IMR-90 (cell line): ENCODE measurements at regions not wholly inside any gene's neighbourhood (a gene's known extent, or its start where the extent isn't known, plus 50 kb on each side); places are given as distances from the start of the nearest gene placed in this dataset.

ENCODE experiments used
- ATAC-seq: fragments of 200-7000 bp; cut with Tn5 transposase; 2 replicates; pipeline ENCODE4 v1.9.1; 2020; ENCODE audit warnings: low read depth, mild to moderate bottlenecking, moderate library complexity
- BruUV-seq: library from RNA; stranded (reverse); fragments of 400-500 nt; replicated peaks from 2 replicates; lab custom pipeline; 2021; lab: Mats Ljungman, UMichigan
- CTCF ChIA-PET: fragments of 300-600 bp; formaldehyde crosslinking; extraction: SDS; loops from one replicate; lab custom pipeline; 2021; ENCODE audit warnings: antibody characterized with exemption; lab: Yijun Ruan, JAX
- POLR2A ChIA-PET: fragments of 300-600 bp; sonication (Branson Sonifier 250); formaldehyde crosslinking; loops from one replicate; lab custom pipeline; 2022; ENCODE audit warnings: antibody characterized with exemption; ENCODE audit not compliant: unreplicated experiment; lab: Charles Lee
- DNase-seq: peaks from one replicate; pipeline ENCODE4 v3.0.0; 2013
- H2AFZ ChIP-seq: replicated peaks from 2 replicates; pipeline ENCODE3; 2013; ENCODE audit warnings: low read length, mild to moderate bottlenecking; ENCODE audit not compliant: poor library complexity
- H2AK5ac ChIP-seq: 2 replicates; pipeline ENCODE4 v1.6.1; 2013; ENCODE audit warnings: low read depth, low read length, inconsistent platforms
- H2AK9ac ChIP-seq: replicated peaks from 2 replicates; pipeline ENCODE3; 2013; ENCODE audit warnings: mild to moderate bottlenecking, low read depth, low read length, moderate library complexity; ENCODE audit not compliant: poor library complexity
- H2BK120ac ChIP-seq: 2 replicates; pipeline ENCODE4 v1.6.1; 2013; ENCODE audit warnings: low read depth, low read length, inconsistent platforms
- H2BK15ac ChIP-seq: 3 replicates; pipeline ENCODE4 v1.6.1; 2013; ENCODE audit warnings: low read depth, low read length, inconsistent platforms
- H2BK20ac ChIP-seq: 2 replicates; pipeline ENCODE4 v1.6.1; 2013; ENCODE audit warnings: low read depth, mild to moderate bottlenecking, inconsistent platforms, low read length, moderate library complexity
- H2BK5ac ChIP-seq: 2 replicates; pipeline ENCODE4 v1.6.1; 2013; ENCODE audit warnings: mild to moderate bottlenecking, low read depth, low read length, inconsistent platforms; ENCODE audit not compliant: poor library complexity, severe bottlenecking
- H3K14ac ChIP-seq: replicated peaks from 2 replicates; pipeline ENCODE4 v1.6.1; 2013; ENCODE audit warnings: low read depth, low read length, inconsistent platforms
- H3K18ac ChIP-seq: 2 replicates; pipeline ENCODE4 v1.6.1; 2013; ENCODE audit warnings: low read depth, low read length, control low read depth
- H3K23ac ChIP-seq: 2 replicates; pipeline ENCODE4 v1.6.1; 2013; ENCODE audit warnings: low read depth, low read length, inconsistent platforms
- H3K27ac ChIP-seq: 2 replicates; pipeline ENCODE4 v1.5.1; 2013; ENCODE audit warnings: mild to moderate bottlenecking, control low read depth, low read length; ENCODE audit not compliant: insufficient read depth
- H3K27me3 ChIP-seq: 2 replicates; pipeline ENCODE4 v1.6.1; 2013; ENCODE audit warnings: low read length; ENCODE audit not compliant: control insufficient read depth, insufficient read depth
- H3K36me3 ChIP-seq: 2 replicates; pipeline ENCODE4 v1.6.1; 2013; ENCODE audit warnings: low read length, mixed read lengths; ENCODE audit not compliant: control insufficient read depth, insufficient read depth
- H3K4ac ChIP-seq: 2 replicates; pipeline ENCODE4 v1.6.1; 2013; ENCODE audit warnings: low read depth, low read length, inconsistent platforms
- H3K4me1 ChIP-seq: 2 replicates; pipeline ENCODE4 v1.6.1; 2013; ENCODE audit warnings: low read length, mixed read lengths; ENCODE audit not compliant: control insufficient read depth, insufficient read depth
- H3K4me2 ChIP-seq: 2 replicates; pipeline ENCODE4 v1.6.1; 2013; ENCODE audit warnings: low read depth, mild to moderate bottlenecking, control low read depth, low read length, moderate library complexity
- H3K4me3 ChIP-seq: 2 replicates; pipeline ENCODE4 v1.5.1; 2013; ENCODE audit warnings: low read depth, mild to moderate bottlenecking, control low read depth, low read length, moderate library complexity; ENCODE audit not compliant: insufficient read depth
- H3K56ac ChIP-seq: 2 replicates; pipeline ENCODE4 v1.6.1; 2013; ENCODE audit warnings: low read length, inconsistent platforms; ENCODE audit not compliant: insufficient read depth; ENCODE audit errors: extremely low read depth
- H3K79me1 ChIP-seq, 2 experiments: 2 replicates each; pipeline ENCODE4 v1.6.1; 2013; ENCODE audit warnings: low read length in 2 of 2, inconsistent platforms in 1 of 2, low read depth in 1 of 2
- H3K9ac ChIP-seq: 2 replicates; pipeline ENCODE4 v1.6.1; 2013; ENCODE audit warnings: low read depth, low read length, control low read depth
- H3K9me1 ChIP-seq: 2 replicates; pipeline ENCODE4 v1.6.1; 2013; ENCODE audit warnings: low read length, inconsistent platforms; ENCODE audit not compliant: insufficient read depth
- H3K9me3 ChIP-seq: 2 replicates; pipeline ENCODE4 v1.6.1; 2013; ENCODE audit warnings: low read length; ENCODE audit not compliant: control insufficient read depth, insufficient read depth
- H4K20me1 ChIP-seq: 2 replicates; pipeline ENCODE4 v1.6.1; 2013; ENCODE audit warnings: low read length, inconsistent platforms; ENCODE audit not compliant: insufficient read depth
- H4K5ac ChIP-seq: 2 replicates; pipeline ENCODE4 v1.6.1; 2013; ENCODE audit warnings: mild to moderate bottlenecking, low read depth, low read length, control low read depth
- H4K8ac ChIP-seq, 2 experiments: 2 replicates each; pipeline ENCODE4 v1.6.1; 2013; ENCODE audit warnings: low read depth in 2 of 2, low read length in 2 of 2, control low read depth in 1 of 2, inconsistent platforms in 1 of 2
- H4K91ac ChIP-seq: 2 replicates; pipeline ENCODE4 v1.6.1; 2013; ENCODE audit warnings: low read depth, low read length, inconsistent platforms; ENCODE audit not compliant: insufficient read depth
- MAZ ChIP-seq: IDR thresholded peaks from 2 replicates; pipeline ENCODE4 v1.6.1; 2012; ENCODE audit warnings: low read depth, mild to moderate bottlenecking, low read length, improper control_type of control experiment, moderate library complexity, borderline replicate concordance
- RFX5 ChIP-seq: IDR thresholded peaks from 2 replicates; pipeline ENCODE4 v1.8.0; 2012; ENCODE audit warnings: low read depth, mild to moderate bottlenecking, low read length, moderate library complexity
- WGBS, 2 experiments: methylation state at CpG; one replicate each; pipeline versions ENCODE4 v1.1.5 to v1.1.7; 2013; ENCODE audit warnings: missing lambda C conversion rate in 2 of 2; ENCODE audit not compliant: insufficient read length in 1 of 2; ENCODE audit errors: extremely low coverage in 2 of 2; 5-methylcytosine and 5-hydroxymethylcytosine counted together
- dilution Hi-C: fragments of 300-500 bp; cut with HindIII; formaldehyde crosslinking; loops from one replicate; pipeline ENCODE4 v1.14.3; 2018; ENCODE audit warnings: low sequenced_read_pairs; ENCODE audit not compliant: unreplicated experiment
- in situ Hi-C: fragments of 300-500 bp; cut with MboI; formaldehyde crosslinking; loops from 3 replicates; pipeline ENCODE4 v1.14.3; 2019; ENCODE audit warnings: low sequenced_read_pairs, inconsistent platforms, mixed read lengths
- intact Hi-C: fragments of 100-400 bp; cut with micrococcal nuclease; formaldehyde crosslinking; loops from 2 replicates; pipeline ENCODE4 v1.10.0; 2022

GRCh38 chr10:88165849-88166271, 302.4 kb downstream of the PTEN start:
- BruUV-seq, result no TSS peak
- H3K56ac ChIP-seq, result no peak overlapping the region
- no peak overlapping the region for H4K8ac ChIP-seq
- no peak overlapping the region for H3K23ac ChIP-seq
- H3K4me1 ChIP-seq, result no peaks in the 10 kb centered on the region
- TF ChIP-seq RFX5 (no peak), MAZ (no peak)
- H3K9ac ChIP-seq, result no peak overlapping the region
- peak; percentile 36 for DNase-seq
- H2AFZ ChIP-seq, result no peak overlapping the region
- H4K5ac ChIP-seq, result no peak overlapping the region
- H3K27me3 ChIP-seq, result no peaks in the 10 kb centered on the region
- no peak overlapping the region for H2BK15ac ChIP-seq
- intact Hi-C loops, result no loop called here
- H2AK5ac ChIP-seq, result no peak overlapping the region
- no peaks in the 10 kb centered on the region for H4K20me1 ChIP-seq
- no peak overlapping the region for H2BK20ac ChIP-seq
- ATAC-seq, result no peak
- CTCF ChIA-PET, result no interaction called here
- no CpG with 5 or more reads among the region's 7 CpGs for WGBS, 2 experiments
- no peaks in the 10 kb centered on the region for H3K9me1 ChIP-seq
- no peak overlapping the region for H2BK120ac ChIP-seq
- no peak overlapping the region for H4K91ac ChIP-seq
- H3K4me3 ChIP-seq, result no peak overlapping the region
- H3K18ac ChIP-seq, result no peak overlapping the region
- POLR2A ChIA-PET, result no interaction called here
- no peaks in the 10 kb centered on the region for H3K36me3 ChIP-seq
- no peak overlapping the region for H3K4me2 ChIP-seq
- in situ Hi-C loops, result no loop called here
- H2BK5ac ChIP-seq, result no peak overlapping the region
- H3K27ac ChIP-seq, result no peak overlapping the region
- no peak overlapping the region for H3K4ac ChIP-seq
- no peaks in the 10 kb centered on the region for H3K79me1 ChIP-seq
- dilution Hi-C loops, result no loop called here
- H3K14ac ChIP-seq, result no peak overlapping the region; the same call in 1 of the 2 replicates
- H3K9me3 ChIP-seq, result no peaks in the 10 kb centered on the region
- H2AK9ac ChIP-seq, result no peak overlapping the region
